GM10266 (cell line): ENCODE measurements at regions not wholly inside any gene's neighbourhood (a gene's known extent, or its start where the extent isn't known, plus 50 kb on each side); places are given as distances from the start of the nearest gene placed in this dataset.

Experiments used
- DNase-seq: peaks from one replicate; pipeline ENCODE4 v3.0.0; 2012; ENCODE audit errors: extremely low spot score
- CTCF ChIP-seq: IDR thresholded peaks from 2 replicates; pipeline ENCODE4 v1.5.1; 2012; ENCODE audit warnings: mild to moderate bottlenecking, low read depth; ENCODE audit not compliant: control insufficient read depth, insufficient read depth; ENCODE audit errors: missing control alignments

- no peak for DNase-seq
- no peak for TF ChIP-seq CTCF
These were observed 496.7 kb downstream of the C6orf118 start for GRCh38 chr6:164812706-164813105.

- no peak for TF ChIP-seq CTCF
- DNase-seq: no peak
These were observed 502.3 kb downstream of the C6orf118 start for GRCh38 chr6:164807125-164807524.

DNA sequence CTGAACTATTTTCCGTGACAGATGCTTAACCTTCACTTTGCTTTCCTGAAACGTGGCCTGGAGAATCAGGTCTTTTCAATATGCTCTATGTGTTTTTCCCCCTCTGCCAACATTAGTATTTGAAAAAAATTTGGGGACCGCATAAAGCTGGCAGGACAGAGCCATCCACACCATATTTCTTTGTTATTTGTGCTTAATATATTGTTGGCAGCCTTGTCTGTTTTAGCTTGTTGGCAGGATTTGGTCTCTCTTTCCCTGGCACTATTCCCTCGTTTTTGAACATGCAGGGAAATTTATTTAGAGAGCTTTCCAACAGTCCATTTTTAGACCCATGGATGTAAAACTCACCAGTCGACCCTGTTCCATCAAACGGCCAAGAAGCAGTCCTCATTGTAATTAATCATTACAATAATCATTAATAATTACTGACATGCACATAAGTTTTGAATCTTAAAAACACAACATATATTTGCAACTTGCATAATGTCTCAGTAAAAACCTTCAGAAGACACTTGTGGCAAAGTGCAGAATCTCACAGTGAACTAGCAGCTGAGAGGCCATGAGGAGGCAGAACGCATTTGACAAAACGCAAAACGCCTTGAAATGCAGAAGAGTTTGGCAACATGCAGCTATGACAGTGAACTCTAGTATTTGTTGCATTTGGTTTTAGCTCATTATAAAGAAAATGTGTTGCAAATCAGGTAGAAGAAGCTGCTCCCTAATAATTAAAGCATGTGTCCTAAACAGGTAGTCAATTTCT lies 514.2 kb downstream of the C6orf118 start:
- DNase-seq: no peak
- TF ChIP-seq CTCF: no peak

GRCh38 chr6:164792666-164793065 lies 516.7 kb downstream of the C6orf118 start:
- no peak for DNase-seq
- no peak for TF ChIP-seq CTCF

DNA sequence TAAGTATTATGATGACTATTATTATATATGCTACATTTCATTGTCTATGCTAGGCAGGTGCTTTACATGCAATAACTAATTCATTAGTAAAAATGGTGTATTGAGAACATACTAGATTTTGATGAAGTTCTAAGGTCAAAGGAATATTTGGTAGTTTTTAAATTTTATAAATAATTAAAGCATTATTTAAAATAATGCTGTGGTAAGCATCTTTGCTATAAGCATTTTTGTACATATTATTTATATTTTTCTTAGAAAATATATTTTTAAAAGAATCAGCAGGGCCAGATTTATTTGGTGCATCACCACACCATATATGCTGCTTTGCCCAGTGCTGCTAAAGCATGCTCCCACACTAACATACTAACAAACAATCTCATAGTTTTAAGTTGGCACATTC lies 517.9 kb downstream of the C6orf118 start:
- no peak for TF ChIP-seq CTCF

DNA sequence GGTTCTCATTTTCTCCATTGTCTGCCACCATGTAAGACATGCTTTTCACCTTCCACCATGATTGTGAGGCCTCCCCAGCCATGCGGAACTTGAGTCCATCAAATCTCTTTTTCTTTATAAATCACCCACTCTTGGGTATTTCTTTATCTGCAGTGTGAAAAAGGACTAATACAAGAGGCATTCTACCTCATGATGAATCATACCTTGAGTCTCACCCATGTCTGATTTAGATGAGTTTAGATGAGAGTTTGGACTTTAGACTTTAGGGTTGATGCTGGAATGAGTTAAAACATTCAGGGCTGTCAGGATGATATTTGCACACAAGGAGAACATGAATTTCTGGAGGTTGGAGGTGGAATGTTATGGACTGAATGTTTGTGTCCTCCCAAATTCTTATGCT lies 545.6 kb downstream of the C6orf118 start:
- TF ChIP-seq CTCF: no peak
- no peak for DNase-seq

More for the DNA sequence above, 517.9 kb downstream of the C6orf118 start:
- DNase-seq: no peak

GRCh38 chr6:164757451-164757850 lies 552.0 kb downstream of the C6orf118 start:
- no peak for TF ChIP-seq CTCF
- no peak for DNase-seq
